A549 (cell line): ENCODE measurements at regions not wholly inside any gene's neighbourhood (a gene's known extent, or its start where the extent isn't known, plus 50 kb on each side); places are given as distances from the start of the nearest gene placed in this dataset.

ENCODE experiments used
- EP300 ChIP-seq, 2 experiments: fragments of >200 bp; sonication (Bioruptor Twin); formaldehyde crosslinking; IDR thresholded peaks; 2 replicates in 1 of 2; 3 replicates in 1 of 2; pipeline ENCODE4 v1.6.1; 2016 to 2017
- TF ChIP-seq, protein P1 (sequence below): fragments of >200 bp; sonication (Bioruptor Twin); formaldehyde crosslinking; IDR thresholded peaks from 3 replicates; pipeline ENCODE4 v1.5.1; 2016

DNA sequence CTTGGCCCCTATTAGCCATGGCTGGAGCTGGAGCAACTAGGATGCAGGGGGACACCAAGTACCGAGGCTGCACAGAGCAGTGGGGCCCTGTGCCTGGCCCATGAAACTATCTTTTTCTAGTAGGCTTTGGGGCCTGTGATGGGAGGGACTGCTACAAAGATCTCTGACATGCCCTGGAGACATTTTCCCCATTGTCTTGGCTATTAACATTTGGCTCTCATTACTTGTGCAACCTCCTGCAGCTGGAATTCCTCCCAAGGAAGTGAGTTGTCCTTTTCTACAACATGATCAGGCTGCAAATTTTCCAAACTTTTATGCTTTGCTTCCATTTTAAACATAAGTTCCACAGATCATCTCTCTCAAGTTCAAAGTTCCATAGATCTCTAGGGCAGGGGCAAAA lies 174.7 kb upstream of the ANKFN1 start:
- TF ChIP-seq EP300 (IDR thresholded peaks at IDR 0.05): no peak
- TF ChIP-seq, protein P1, sequence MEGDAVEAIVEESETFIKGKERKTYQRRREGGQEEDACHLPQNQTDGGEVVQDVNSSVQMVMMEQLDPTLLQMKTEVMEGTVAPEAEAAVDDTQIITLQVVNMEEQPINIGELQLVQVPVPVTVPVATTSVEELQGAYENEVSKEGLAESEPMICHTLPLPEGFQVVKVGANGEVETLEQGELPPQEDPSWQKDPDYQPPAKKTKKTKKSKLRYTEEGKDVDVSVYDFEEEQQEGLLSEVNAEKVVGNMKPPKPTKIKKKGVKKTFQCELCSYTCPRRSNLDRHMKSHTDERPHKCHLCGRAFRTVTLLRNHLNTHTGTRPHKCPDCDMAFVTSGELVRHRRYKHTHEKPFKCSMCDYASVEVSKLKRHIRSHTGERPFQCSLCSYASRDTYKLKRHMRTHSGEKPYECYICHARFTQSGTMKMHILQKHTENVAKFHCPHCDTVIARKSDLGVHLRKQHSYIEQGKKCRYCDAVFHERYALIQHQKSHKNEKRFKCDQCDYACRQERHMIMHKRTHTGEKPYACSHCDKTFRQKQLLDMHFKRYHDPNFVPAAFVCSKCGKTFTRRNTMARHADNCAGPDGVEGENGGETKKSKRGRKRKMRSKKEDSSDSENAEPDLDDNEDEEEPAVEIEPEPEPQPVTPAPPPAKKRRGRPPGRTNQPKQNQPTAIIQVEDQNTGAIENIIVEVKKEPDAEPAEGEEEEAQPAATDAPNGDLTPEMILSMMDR: no peak
